ENCODE measurements at regions not wholly inside any gene's neighbourhood (a gene's known extent, or its start where the extent isn't known, plus 50 kb on each side); places are given as distances from the start of the nearest gene placed in this dataset.

DNA sequence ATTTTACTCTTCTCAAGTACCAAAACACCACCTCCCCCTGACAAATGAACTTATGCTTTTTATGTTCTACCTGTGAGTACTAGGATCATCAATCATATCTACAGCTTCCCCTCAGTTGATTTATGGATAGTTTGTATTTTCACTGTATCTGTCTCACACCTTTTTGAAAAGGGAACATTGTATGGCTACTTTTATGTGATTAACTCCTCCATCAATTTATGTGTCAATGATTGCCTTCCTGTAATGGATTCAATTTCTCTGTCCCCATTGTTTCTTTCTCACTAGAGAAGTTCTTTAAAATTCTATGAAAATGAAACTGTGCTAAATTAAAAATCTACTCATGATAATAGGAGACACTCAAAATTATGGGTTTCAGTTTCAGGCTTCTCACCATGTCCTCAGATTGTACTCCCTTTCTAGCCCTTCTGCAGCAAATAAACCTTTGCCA is 935.0 kb downstream of the TRIB2 start:
- no peak for DNase-seq (ENCODE audit: low read depth, low spot score)
- TF ChIP-seq, protein P1, sequence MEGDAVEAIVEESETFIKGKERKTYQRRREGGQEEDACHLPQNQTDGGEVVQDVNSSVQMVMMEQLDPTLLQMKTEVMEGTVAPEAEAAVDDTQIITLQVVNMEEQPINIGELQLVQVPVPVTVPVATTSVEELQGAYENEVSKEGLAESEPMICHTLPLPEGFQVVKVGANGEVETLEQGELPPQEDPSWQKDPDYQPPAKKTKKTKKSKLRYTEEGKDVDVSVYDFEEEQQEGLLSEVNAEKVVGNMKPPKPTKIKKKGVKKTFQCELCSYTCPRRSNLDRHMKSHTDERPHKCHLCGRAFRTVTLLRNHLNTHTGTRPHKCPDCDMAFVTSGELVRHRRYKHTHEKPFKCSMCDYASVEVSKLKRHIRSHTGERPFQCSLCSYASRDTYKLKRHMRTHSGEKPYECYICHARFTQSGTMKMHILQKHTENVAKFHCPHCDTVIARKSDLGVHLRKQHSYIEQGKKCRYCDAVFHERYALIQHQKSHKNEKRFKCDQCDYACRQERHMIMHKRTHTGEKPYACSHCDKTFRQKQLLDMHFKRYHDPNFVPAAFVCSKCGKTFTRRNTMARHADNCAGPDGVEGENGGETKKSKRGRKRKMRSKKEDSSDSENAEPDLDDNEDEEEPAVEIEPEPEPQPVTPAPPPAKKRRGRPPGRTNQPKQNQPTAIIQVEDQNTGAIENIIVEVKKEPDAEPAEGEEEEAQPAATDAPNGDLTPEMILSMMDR (IDR thresholded peaks at IDR 0.05; ENCODE audit: low read depth, low read length): no peak
- no peak overlapping the region for H3K4me3 ChIP-seq (ENCODE audit: low read depth, low read length)
- in situ Hi-C loops (cut with HindIII; ENCODE audit: low sequenced_read_pairs): no loop called here

DNA sequence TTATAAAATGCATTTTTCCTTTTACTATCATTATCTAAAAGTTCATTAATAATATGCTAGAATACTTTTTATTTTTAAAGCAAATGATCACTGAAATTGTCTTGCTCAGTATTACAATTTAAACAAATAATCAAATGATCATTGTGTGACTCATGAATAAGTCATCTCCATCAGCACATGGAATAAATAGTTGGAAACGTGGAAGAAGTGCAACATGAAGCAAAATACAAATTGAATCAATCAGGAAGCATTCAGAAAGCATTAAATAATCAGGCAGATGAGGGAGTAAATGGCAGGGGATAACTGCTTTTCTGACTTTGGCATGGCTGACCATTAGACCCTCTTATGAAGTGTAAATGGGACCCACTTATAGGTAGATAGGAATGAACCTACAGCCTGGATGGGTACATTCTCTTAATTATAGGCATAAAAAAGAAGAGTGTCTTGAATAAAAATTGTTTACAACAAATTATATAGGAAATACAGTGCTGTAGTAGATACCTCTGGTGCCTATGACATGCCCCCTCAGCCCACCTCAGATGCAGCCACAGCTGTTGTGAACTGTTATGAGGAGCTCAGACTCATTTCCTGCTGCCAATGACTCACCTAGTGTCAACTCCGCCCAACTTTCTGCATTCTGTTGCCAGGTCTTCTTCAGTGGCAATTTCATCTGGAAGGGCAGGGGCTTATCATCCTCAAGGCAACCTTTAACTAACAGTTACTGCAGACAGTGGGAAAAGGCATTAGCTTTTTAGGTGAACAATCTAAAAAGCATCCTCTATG is 936.0 kb downstream of the TRIB2 start:
- TF ChIP-seq, protein P1 (IDR thresholded peaks at IDR 0.05; ENCODE audit: low read depth, low read length): no peak
- no peak overlapping the region for H3K4me3 ChIP-seq (ENCODE audit: low read depth, low read length)
- peak; percentile 75 for DNase-seq (ENCODE audit: low read depth, low spot score)
- in situ Hi-C loops (cut with HindIII; ENCODE audit: low sequenced_read_pairs): no loop called here

DNA sequence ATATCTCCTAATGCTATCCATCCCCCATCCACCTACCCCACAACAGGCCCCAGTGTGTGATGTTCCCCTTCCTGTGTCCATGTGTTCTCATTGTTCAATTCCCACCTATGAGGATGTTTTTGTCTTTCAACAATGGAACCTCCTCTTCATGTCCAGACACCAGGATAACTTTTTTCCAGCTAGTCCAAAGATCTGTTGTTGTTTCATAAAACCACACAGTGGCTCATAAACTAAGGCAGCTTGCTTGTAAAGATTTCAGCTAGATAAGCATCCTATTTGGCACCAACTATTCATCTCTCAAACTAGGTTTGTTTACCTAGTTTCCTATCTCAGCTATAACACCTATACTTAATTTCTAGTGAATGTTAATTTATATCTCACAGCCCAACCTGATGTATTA is 937.7 kb downstream of the TRIB2 start:
- peak; percentile 20 for DNase-seq (ENCODE audit: low read depth, low spot score)
- TF ChIP-seq, protein P1 (IDR thresholded peaks at IDR 0.05; ENCODE audit: low read depth, low read length): no peak
- in situ Hi-C loops (cut with HindIII; ENCODE audit: low sequenced_read_pairs): no loop called here
- no peak overlapping the region for H3K4me3 ChIP-seq (ENCODE audit: low read depth, low read length)

DNA sequence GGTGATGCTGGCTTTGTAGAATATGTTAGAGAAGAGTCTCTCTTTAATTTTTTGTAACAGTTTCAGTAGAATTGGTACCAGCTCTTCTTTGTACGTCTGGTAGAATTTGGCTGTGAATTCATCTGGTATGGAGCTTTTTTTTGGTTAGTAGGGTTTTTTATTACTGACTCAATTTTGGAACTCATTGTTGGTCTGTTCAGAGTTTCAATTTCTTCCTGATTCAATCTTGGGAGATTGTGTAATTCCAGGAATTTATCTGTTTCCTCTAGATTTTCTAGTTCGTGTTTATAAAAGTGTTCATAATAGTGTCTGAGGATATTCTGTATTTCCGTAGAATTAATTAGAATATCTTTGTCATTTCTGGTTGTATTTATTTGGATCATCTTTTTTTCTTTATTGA is 943.5 kb downstream of the TRIB2 start:
- no peak for DNase-seq (ENCODE audit: low read depth, low spot score)
- in situ Hi-C loops (cut with HindIII; ENCODE audit: low sequenced_read_pairs): no loop called here
- TF ChIP-seq, protein P1 (IDR thresholded peaks at IDR 0.05; ENCODE audit: low read depth, low read length): no peak
- H3K4me3 ChIP-seq (ENCODE audit: low read depth, low read length): no peak overlapping the region

DNA sequence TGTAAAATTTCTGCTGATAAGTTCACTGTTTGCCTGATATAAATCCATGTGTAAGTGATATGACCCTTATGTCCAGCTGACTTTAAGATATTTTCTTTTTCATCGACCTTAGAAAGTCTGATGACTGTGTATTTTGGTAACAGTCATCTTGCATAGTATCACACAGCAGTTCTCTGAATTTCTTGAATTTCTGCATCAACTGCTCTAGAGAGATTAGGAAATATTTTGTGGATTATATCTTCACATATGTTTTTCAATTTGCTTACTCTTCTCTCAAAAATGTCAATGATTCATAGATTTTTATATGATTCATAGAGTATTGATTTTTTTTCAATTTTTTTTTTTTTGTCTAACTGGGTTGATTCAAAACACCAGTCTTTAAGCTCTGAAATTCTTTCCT is 945.3 kb downstream of the TRIB2 start:
- H3K4me3 ChIP-seq (ENCODE audit: low read depth, low read length): no peak overlapping the region
- in situ Hi-C loops (cut with HindIII; ENCODE audit: low sequenced_read_pairs): no loop called here
- TF ChIP-seq, protein P1 (IDR thresholded peaks at IDR 0.05; ENCODE audit: low read depth, low read length): no peak
- peak; percentile 1 for DNase-seq (ENCODE audit: low read depth, low spot score)

DNA sequence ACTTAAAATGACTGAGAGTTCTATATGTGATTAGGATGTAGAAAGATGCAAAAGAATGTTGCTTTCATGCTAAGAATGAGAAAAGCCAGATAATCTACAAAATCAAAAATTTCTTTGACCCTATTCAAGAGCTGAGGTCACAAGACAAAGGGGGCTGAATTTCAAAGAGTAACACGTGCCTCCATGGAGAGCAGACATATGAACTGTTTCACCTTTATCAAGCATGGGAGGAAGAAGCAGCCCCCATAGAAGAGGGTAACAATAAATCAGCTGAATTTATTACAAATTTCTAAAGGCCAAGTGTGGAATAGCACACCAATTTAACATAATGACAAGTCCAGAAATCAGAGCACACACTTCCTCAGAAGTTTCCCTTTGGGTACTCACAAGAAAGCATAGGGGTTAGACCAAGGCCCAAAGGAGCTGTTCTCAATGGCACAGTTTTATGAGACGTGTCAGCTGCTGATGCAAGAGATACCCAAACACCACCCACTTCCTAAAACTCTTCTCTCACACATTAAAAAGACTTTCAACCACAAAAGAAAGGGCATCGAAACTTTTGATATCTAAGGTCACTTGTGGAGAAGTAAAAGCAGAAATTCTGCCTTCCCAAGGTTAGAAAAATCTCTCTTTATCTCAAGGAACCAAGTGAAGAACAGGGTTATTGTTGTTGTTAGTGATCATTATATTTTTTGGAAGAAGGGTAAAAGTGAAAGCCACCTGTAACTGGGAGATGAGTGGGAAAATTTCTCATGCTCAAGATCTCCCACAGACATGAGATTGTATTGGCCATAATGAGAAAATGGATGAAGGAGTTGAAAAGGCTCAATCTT is 950.1 kb downstream of the TRIB2 start:
- in situ Hi-C loops (cut with HindIII; ENCODE audit: low sequenced_read_pairs): no loop called here
- TF ChIP-seq, protein P1 (IDR thresholded peaks at IDR 0.05; ENCODE audit: low read depth, low read length): no peak
- DNase-seq (ENCODE audit: low read depth, low spot score): no peak
- H3K4me3 ChIP-seq (ENCODE audit: low read depth, low read length): no peak overlapping the region

Measured in astrocyte of the spinal cord (primary cell).